Stimulated activated naive CD8-positive, alpha-beta T cell treated with anti-CD3 and anti-CD28 coated beads, Interleukin-15, amount 100 ng/mL, for 72 hours (primary cell): ENCODE measurements at regions not wholly inside any gene's neighbourhood (a gene's known extent, or its start where the extent isn't known, plus 50 kb on each side); places are given as distances from the start of the nearest gene placed in this dataset.

Experiments used
- ATAC-seq: fragments of 150-1000 bp; cut with Tn5 transposase; 2 replicates; pipeline ENCODE4 v1.10.0; 2021; ENCODE audit warnings: mild to moderate bottlenecking, moderate library complexity
- DNase-seq, 2 donors: peaks; one replicate each; pipeline ENCODE4 v3.0.0; 2021 to 2022
- H3K27ac Mint-ChIP-seq, 2 donors: one replicate each; pipeline ENCODE4 v1.8.0; 2022; ENCODE audit warnings: mild to moderate bottlenecking in 2 of 2, mixed read lengths in 2 of 2, moderate library complexity in 2 of 2
- H3K27me3 Mint-ChIP-seq: one replicate; pipeline ENCODE4 v1.8.0; 2022; ENCODE audit warnings: mixed read lengths
- H3K4me1 Mint-ChIP-seq: one replicate; pipeline ENCODE4 v1.8.0; 2022; ENCODE audit warnings: mild to moderate bottlenecking, mixed read lengths
- H3K4me3 Mint-ChIP-seq, 2 donors: one replicate each; pipeline ENCODE4 v1.8.0; 2022; ENCODE audit warnings: mild to moderate bottlenecking in 2 of 2, mixed read lengths in 2 of 2, moderate library complexity in 1 of 2
- H3K9me3 Mint-ChIP-seq, 2 donors: one replicate each; pipeline ENCODE4 v1.8.0; 2022; ENCODE audit warnings: mixed read lengths in 2 of 2

- Mint-ChIP-seq H3K4me3 (no peak overlapping the region), H3K4me1 (no peaks in the 10 kb centered on the region), H3K27me3 (no peaks in the 10 kb centered on the region), H3K27ac (no peak overlapping the region), H3K9me3 (peaks cover 4 to 9% of the 10 kb centered on the region in 2 donors)
- ATAC-seq (no peak), DNase-seq (no peak)
Observed at GRCh38 chr3:83769791-83770663, 1188.8 kb upstream of the CADM2 start.

DNA sequence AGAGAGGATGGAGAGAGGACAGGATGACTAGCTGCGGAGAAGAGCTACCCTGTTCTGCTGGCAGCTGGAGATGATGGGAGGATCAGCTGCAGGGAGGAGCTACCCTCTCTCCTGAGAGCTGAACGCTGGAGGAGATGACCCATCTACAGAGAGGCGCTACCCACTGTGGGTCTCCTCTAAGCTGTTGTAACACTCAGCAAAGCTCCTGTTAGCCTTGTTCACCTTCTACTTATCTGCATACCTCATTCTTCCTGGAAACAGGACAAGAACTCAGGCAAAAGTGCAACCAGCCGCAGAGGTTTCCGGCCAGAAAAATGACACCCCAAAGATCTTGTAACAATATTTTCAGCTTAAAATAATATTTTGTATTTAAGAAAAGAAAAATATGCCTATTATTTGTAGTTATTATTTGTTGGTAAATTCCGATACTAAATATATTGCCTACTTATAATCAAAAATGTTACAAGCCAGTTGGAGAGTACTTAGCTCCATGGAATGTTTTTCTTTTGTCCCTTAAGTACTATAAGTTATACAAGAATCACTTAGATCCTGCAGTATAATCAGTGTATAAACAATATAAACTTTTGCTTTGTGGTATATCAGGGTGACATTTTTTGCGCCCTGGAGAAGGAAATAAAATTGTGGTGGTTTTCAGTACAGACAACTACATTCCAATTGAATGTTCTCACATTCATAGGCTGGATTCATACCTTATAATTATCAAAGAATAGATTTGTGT lies 1188.0 kb upstream of the CADM2 start:
- no peak overlapping the region for H3K27ac Mint-ChIP-seq
- H3K4me3 Mint-ChIP-seq, result no peak overlapping the region
- H3K9me3 Mint-ChIP-seq, result peaks cover 4 to 7% of the 10 kb centered on the region in 2 donors
- ATAC-seq, result no peak
- no peak for DNase-seq
- no peaks in the 10 kb centered on the region for H3K27me3 Mint-ChIP-seq
- H3K4me1 Mint-ChIP-seq, result no peaks in the 10 kb centered on the region

DNA sequence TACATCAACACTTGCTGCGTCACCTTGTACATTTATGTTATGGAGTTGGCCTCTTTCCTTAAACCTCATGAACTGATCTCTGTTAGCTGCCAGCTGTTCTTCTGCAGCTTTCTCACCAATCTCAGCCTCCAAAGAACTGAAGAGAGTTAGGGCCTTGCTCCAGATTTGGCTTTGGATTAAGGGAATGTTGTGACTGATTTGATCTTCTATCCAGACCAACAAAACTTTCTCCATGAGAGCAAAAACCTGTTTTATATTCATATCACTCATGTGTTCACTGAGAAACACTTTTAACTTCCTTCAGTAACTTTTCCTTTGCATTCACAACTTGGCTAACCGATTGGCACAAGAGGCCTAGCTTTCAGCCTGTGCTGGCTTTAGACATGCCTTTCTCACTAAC lies 1156.0 kb upstream of the CADM2 start:
- ATAC-seq, result no peak
- no peaks in the 10 kb centered on the region for H3K4me1 Mint-ChIP-seq
- no peak for DNase-seq
- no peaks in the 10 kb centered on the region for H3K27me3 Mint-ChIP-seq
- no peak overlapping the region for H3K27ac Mint-ChIP-seq
- H3K9me3 Mint-ChIP-seq, result peaks cover 5 to 12% of the 10 kb centered on the region in 2 donors
- no peak overlapping the region for H3K4me3 Mint-ChIP-seq

- no peaks in the 10 kb centered on the region for H3K27me3 Mint-ChIP-seq
- ATAC-seq, result no peak
- DNase-seq, result no peak
- no peaks in the 10 kb centered on the region for H3K4me1 Mint-ChIP-seq
- H3K27ac Mint-ChIP-seq, result no peak overlapping the region
- H3K4me3 Mint-ChIP-seq, result no peak overlapping the region
- H3K9me3 Mint-ChIP-seq, result peaks cover 11 to 15% of the 10 kb centered on the region in 2 donors
Observed at GRCh38 chr3:83807511-83807910, 1151.3 kb upstream of the CADM2 start.

DNA sequence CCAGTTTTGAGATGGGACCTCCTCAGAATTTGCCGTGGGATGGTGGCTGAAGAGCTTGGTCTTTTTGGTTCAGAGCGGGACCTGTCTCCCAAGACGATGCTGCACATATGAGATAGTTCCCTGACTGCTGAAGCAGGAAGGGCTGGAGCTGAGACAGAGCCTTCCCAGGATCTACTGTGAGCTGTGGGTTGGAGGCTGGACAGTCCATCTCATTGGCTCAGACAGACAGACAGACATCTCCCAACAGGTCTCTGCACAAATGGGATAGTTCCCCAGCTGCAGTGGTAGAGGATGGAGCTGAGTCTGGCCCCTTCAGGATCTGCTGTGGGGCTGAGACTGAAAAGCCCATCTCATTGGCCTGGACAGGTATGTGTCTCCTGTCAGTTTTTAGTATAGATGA lies 1145.6 kb upstream of the CADM2 start:
- Mint-ChIP-seq H3K9me3 (peaks cover 11 to 28% of the 10 kb centered on the region in 2 donors), H3K4me3 (no peak overlapping the region), H3K4me1 (no peaks in the 10 kb centered on the region), H3K27me3 (no peaks in the 10 kb centered on the region), H3K27ac (no peak overlapping the region)
- no peak for ATAC-seq
- DNase-seq, result no peak

DNA sequence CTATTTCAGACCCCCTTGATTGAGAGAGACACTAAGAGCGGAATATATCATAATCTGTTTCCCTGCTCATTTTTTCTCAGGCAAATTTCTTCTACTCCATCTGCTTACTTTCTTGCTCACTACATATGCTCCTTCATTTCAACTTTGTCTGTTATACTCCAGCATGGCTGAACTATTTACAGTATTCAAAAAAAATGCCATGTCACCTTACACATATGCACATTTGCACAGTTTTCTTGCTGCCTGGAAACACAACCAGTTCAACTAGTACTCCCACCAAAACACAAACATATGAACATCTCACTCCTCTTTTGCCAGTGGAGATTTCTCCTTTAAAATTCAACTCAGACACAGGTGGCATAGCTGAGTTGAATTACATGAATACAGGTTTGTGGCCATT lies 1142.1 kb upstream of the CADM2 start:
- no peak overlapping the region for H3K27ac Mint-ChIP-seq
- no peak overlapping the region for H3K4me3 Mint-ChIP-seq
- DNase-seq, result no peak
- H3K4me1 Mint-ChIP-seq, result no peaks in the 10 kb centered on the region
- H3K27me3 Mint-ChIP-seq, result no peaks in the 10 kb centered on the region
- no peak for ATAC-seq
- H3K9me3 Mint-ChIP-seq, result peaks cover 7 to 20% of the 10 kb centered on the region in 2 donors

- Mint-ChIP-seq H3K9me3 (peaks cover 0 to 11% of the 10 kb centered on the region in 2 donors), H3K4me1 (no peaks in the 10 kb centered on the region), H3K27ac (no peak overlapping the region), H3K27me3 (no peaks in the 10 kb centered on the region), H3K4me3 (no peak overlapping the region)
- DNase-seq, result no peak
- no peak for ATAC-seq
Observed at GRCh38 chr3:83821506-83821905, 1137.3 kb upstream of the CADM2 start.

GRCh38 chr3:83823095-83823494 lies 1135.7 kb upstream of the CADM2 start:
- DNase-seq, result no peak
- ATAC-seq, result no peak
- Mint-ChIP-seq H3K27ac (no peak overlapping the region), H3K27me3 (no peaks in the 10 kb centered on the region), H3K4me3 (no peak overlapping the region), H3K9me3 (peaks cover 0 to 4% of the 10 kb centered on the region in 2 donors), H3K4me1 (no peaks in the 10 kb centered on the region)

GRCh38 chr3:83835040-83835439 lies 1123.7 kb upstream of the CADM2 start:
- no peak for ATAC-seq
- no peaks in the 10 kb centered on the region for H3K27me3 Mint-ChIP-seq
- no peak for DNase-seq

DNA sequence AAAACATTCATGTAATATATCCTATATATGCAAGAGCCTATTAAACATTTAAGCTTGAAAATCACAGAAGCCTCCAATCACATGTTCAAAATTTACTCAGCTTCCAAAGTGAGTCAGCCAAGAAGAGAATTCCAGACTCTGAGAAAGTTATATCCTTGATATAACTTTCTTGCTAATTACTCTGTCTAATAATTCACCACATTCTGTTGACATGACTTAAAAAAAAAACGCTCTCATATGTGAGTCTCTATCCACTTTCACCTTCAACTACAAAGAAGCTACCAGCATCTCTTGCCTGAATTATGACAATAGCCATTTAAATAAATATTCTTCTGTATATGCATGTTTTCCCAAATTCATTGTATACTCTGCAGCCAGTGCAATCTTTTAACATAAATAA lies 1116.3 kb upstream of the CADM2 start:
- no peak for ATAC-seq
- Mint-ChIP-seq H3K4me3 (no peak overlapping the region), H3K27me3 (no peaks in the 10 kb centered on the region), H3K4me1 (no peaks in the 10 kb centered on the region), H3K9me3 (peaks cover 7 to 11% of the 10 kb centered on the region in 2 donors), H3K27ac (no peak overlapping the region)
- no peak for DNase-seq

More at GRCh38 chr3:83835040-83835439, 1123.7 kb upstream of the CADM2 start:
- Mint-ChIP-seq H3K4me1 (no peaks in the 10 kb centered on the region), H3K4me3 (no peak overlapping the region), H3K9me3 (no peaks in the 10 kb centered on the region), H3K27ac (no peak overlapping the region)

DNA sequence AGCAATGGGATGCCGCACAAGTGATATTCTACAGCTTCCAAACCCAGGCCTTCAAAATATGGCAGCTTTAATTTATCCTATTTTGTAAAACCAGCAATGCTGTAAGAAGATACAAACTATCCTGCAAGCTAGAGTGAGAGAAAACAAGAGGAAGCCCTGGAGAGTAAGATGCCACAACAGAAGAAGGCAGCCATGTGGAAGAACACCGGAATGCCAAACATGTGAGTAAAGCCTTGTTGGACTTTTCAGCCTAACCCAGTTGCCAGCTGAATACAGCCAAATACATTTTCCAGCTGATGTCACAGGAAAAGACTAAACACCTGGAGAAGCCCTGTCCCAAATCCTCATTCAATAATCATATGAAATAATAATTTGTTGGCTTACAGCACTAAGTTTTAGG lies 1115.1 kb upstream of the CADM2 start:
- DNase-seq, result no peak
- no peak overlapping the region for H3K27ac Mint-ChIP-seq
- no peak overlapping the region for H3K4me3 Mint-ChIP-seq
- peaks cover 7 to 11% of the 10 kb centered on the region in 2 donors for H3K9me3 Mint-ChIP-seq
- no peaks in the 10 kb centered on the region for H3K4me1 Mint-ChIP-seq
- no peak for ATAC-seq
- H3K27me3 Mint-ChIP-seq, result no peaks in the 10 kb centered on the region

DNA sequence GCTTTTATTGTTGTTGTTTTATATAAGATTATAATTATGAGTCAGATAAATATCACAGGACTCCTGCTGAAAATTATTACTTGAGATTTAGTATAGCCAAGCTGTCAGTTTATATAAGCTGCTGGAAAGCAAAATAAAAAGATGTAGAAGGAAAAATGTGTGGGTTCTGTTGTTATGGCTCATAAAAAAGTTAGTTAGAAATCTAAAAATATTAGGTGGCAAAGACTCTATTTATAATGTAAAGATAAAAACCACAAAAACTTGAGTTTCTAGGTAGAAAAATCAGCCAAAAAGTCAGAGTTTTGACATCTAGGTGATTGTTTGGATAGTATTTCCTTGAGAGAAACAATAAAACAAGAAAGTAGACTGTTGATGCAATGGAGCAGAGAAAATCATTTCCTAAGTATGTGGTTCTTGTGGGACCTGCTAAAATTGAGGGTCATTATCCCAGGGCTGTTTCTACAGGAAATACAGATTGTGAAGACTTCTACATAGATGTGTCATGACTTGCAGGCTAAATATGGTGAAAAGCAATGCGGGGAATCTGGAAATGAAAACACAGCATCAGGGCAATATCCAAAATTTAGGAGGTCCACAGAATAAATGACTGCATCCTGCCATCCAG lies 1109.6 kb upstream of the CADM2 start:
- H3K27ac Mint-ChIP-seq, result no peak overlapping the region
- ATAC-seq, result no peak
- H3K27me3 Mint-ChIP-seq, result no peaks in the 10 kb centered on the region
- DNase-seq, result no peak
- no peaks in the 10 kb centered on the region for H3K4me1 Mint-ChIP-seq
- H3K9me3 Mint-ChIP-seq, result peaks cover 0 to 6% of the 10 kb centered on the region in 2 donors
- H3K4me3 Mint-ChIP-seq, result no peak overlapping the region

DNA sequence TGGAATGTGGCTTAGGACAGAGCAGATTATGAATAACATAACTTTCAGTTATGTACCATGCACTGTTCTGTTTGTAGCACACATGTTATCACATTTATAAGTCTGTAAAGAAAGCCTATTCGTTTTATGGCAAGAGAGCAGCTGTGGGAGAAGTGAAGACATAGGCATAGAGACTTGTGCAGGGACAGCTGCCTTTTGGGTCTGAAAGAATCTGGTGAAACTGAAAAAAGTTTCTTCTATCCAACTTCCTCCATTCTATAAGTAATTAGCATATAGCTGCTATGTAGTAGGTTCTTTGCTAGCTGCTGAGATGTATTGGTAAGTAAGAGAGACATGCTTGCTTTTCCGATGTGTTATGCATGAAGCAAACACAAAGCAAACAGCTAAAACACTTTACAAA lies 1095.4 kb upstream of the CADM2 start:
- Mint-ChIP-seq H3K27ac (no peak overlapping the region), H3K9me3 (peaks cover 5 to 10% of the 10 kb centered on the region in 2 donors), H3K4me1 (no peaks in the 10 kb centered on the region), H3K27me3 (no peaks in the 10 kb centered on the region), H3K4me3 (no peak overlapping the region)
- ATAC-seq, result no peak
- no peak for DNase-seq

DNA sequence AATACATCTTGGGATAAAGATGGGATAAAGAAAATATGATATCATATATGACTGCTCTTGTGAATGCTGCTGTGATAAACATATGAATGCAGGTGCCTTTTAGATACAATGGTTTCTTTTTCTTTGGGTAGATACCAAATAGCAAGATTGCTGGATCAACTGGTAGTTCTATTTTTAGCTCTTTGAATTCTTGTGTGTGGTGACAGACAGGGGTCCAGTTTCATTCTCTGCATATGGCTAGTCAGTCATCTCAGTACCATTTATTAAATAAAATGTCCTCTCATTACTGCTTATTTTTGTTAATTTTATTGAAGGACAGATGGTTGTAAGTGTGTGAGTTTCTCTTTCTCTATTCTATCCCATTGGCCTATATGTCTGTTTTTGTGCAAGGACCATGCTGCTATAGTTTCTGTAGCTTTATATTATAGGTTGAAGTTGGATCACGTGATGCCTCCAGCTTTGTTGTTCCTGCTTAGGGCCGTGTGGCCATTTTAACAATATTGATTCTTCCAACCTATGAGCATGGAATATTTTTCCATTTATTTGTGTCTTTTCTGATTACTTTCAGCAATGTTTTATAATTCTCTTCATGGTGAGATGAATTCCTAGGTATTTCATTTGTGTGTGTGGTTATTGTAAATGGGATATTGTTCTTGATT lies 1089.8 kb upstream of the CADM2 start:
- ATAC-seq (no peak), DNase-seq (no peak)
- no peaks in the 10 kb centered on the region for H3K9me3 Mint-ChIP-seq
- H3K27ac Mint-ChIP-seq, result no peak overlapping the region
- H3K4me1 Mint-ChIP-seq, result no peaks in the 10 kb centered on the region
- H3K27me3 Mint-ChIP-seq, result no peaks in the 10 kb centered on the region
- no peak overlapping the region for H3K4me3 Mint-ChIP-seq

- H3K4me3 Mint-ChIP-seq, result no peak overlapping the region
- no peaks in the 10 kb centered on the region for H3K27me3 Mint-ChIP-seq
- no peaks in the 10 kb centered on the region for H3K4me1 Mint-ChIP-seq
- H3K27ac Mint-ChIP-seq, result no peak overlapping the region
- no peaks in the 10 kb centered on the region for H3K9me3 Mint-ChIP-seq
- ATAC-seq (no peak), DNase-seq (no peak)
Observed at GRCh38 chr3:83873550-83873949, 1085.2 kb upstream of the CADM2 start.
